HCT116 (cell line): ENCODE measurements at regions not wholly inside any gene's neighbourhood (a gene's known extent, or its start where the extent isn't known, plus 50 kb on each side); places are given as distances from the start of the nearest gene placed in this dataset.

ENCODE experiments used
- ATAC-seq: fragments of 200-7000 bp; cut with Tn5 transposase; 2 replicates; pipeline ENCODE4 v1.9.1; 2020; ENCODE audit warnings: mild to moderate bottlenecking, moderate library complexity
- BruUV-seq: library from RNA; stranded (reverse); fragments of 400-500 nt; replicated peaks from 2 replicates; lab custom pipeline; 2021; lab: Mats Ljungman, UMichigan
- CTCF ChIA-PET: fragments of 300-600 bp; sonication (Branson Sonifier 250); formaldehyde crosslinking; loops from one replicate; lab custom pipeline; 2021; ENCODE audit warnings: antibody characterized with exemption; lab: Charles Lee
- POLR2A ChIA-PET: fragments of 300-600, 350-600 bp; sonication (Branson Sonifier 250); formaldehyde crosslinking; loops from one replicate; lab custom pipeline; 2021; ENCODE audit warnings: antibody characterized with exemption; lab: Charles Lee
- RAD21 ChIA-PET, 2 experiments: fragments of 300-600 bp; sonication (Branson Sonifier 250); formaldehyde crosslinking; loops; one replicate each; lab custom pipeline; 2023; ENCODE audit warnings: low total read pairs in 2 of 2; ENCODE audit not compliant: uncharacterized antibody in 2 of 2, unreplicated experiment in 2 of 2, low non-redundant PET in 1 of 2; lab: Charles Lee
- DNase-seq: peaks from one replicate; pipeline ENCODE4 v3.0.0-alpha.2; 2010; ENCODE audit warnings: low read depth, low spot score
- H2AFZ ChIP-seq: fragments of 200-600 bp; shearing (Covaris generic), sonication (generic); 2 replicates; pipeline ENCODE4 v1.6.1; 2017; ENCODE audit warnings: low read depth, mixed run types, mixed read lengths, antibody characterized with exemption, low read length; ENCODE audit not compliant: poor library complexity, severe bottlenecking
- H3K27ac ChIP-seq: 2 replicates; pipeline ENCODE4 v1.5.1; 2012; ENCODE audit warnings: low read depth, low read length
- H3K27me3 ChIP-seq: fragments of 200-600 bp; sonication (generic); 2 replicates; pipeline ENCODE4 v1.6.1; 2016; ENCODE audit warnings: mixed run types, low read length, mixed read lengths; ENCODE audit not compliant: insufficient read depth
- H3K36me3 ChIP-seq, 2 experiments: fragments of 200-500 bp in 1 of 2; fragments of 200-600 bp in 1 of 2; sonication (Bioruptor generic) in 1 of 2; sonication (generic) in 1 of 2; 2 replicates each; pipeline versions ENCODE4 v1.5.1 to v1.6.1; 2014 to 2016; ENCODE audit warnings: low read length in 2 of 2, inconsistent platforms in 1 of 2, mixed read lengths in 1 of 2, mixed run types in 1 of 2; ENCODE audit not compliant: insufficient read depth in 2 of 2, control insufficient read depth in 1 of 2
- H3K4me1 ChIP-seq, 2 experiments: fragments of 200-600 bp in 1 of 2; sonication (generic) in 1 of 2; 2 replicates each; pipeline versions ENCODE4 v1.5.1 to v1.6.1; 2012 to 2017; ENCODE audit warnings: low read length in 2 of 2, inconsistent platforms in 1 of 2, mild to moderate bottlenecking in 1 of 2, mixed read lengths in 1 of 2, mixed run types in 1 of 2, moderate library complexity in 1 of 2; ENCODE audit not compliant: insufficient read depth in 2 of 2, control insufficient read depth in 1 of 2
- H3K4me2 ChIP-seq: fragments of 200-600 bp; sonication (generic); 2 replicates; pipeline ENCODE4 v1.6.1; 2017; ENCODE audit warnings: mixed run types, low read length, mixed read lengths
- H3K4me3 ChIP-seq, 2 experiments: fragments of 200-600 bp in 1 of 2; sonication (generic) in 1 of 2; replicated peaks in 1 of 2; 2 replicates each; pipeline ENCODE4 v1.5.1; 2011 to 2016; ENCODE audit warnings: low read length in 2 of 2, control low read depth in 1 of 2, low read depth in 1 of 2, mild to moderate bottlenecking in 1 of 2, mixed read lengths in 1 of 2, mixed run types in 1 of 2
- H3K79me2 ChIP-seq: fragments of 200-600 bp; sonication (generic); 2 replicates; pipeline ENCODE4 v1.6.1; 2017; ENCODE audit warnings: mild to moderate bottlenecking, mixed run types, low read length, moderate library complexity, mixed read lengths; ENCODE audit not compliant: insufficient read depth
- H3K9ac ChIP-seq: fragments of 200-600 bp; sonication (generic); 2 replicates; pipeline ENCODE4 v1.6.1; 2016; ENCODE audit warnings: low read length, mixed read lengths
- H3K9me2 ChIP-seq: fragments of 200-600 bp; sonication (generic), shearing (Covaris generic); 2 replicates; pipeline ENCODE4 v1.6.1; 2017; ENCODE audit warnings: mixed run types, mild to moderate bottlenecking, moderate library complexity; ENCODE audit not compliant: insufficient read depth
- H3K9me3 ChIP-seq, 2 experiments: fragments of 200-500 bp in 1 of 2; fragments of 200-600 bp in 1 of 2; sonication (Bioruptor generic) in 1 of 2; sonication (generic) in 1 of 2; 2 replicates each; pipeline ENCODE4 v1.6.1; 2014 to 2017; ENCODE audit warnings: low read length in 2 of 2, mixed read lengths in 2 of 2, inconsistent platforms in 1 of 2, low read depth in 1 of 2, mild to moderate bottlenecking in 1 of 2, mixed run types in 1 of 2, moderate library complexity in 1 of 2; ENCODE audit not compliant: control insufficient read depth in 1 of 2, insufficient read depth in 1 of 2
- H4K20me1 ChIP-seq: fragments of 200-600 bp; sonication (generic), shearing (Covaris generic); 2 replicates; pipeline ENCODE4 v1.6.1; 2017; ENCODE audit warnings: mixed run types, mild to moderate bottlenecking, moderate library complexity; ENCODE audit not compliant: insufficient read depth
- CEBPB ChIP-seq: IDR thresholded peaks from 2 replicates; pipeline ENCODE4 v1.6.1; 2012; ENCODE audit warnings: low read depth
- EGR1 ChIP-seq: IDR thresholded peaks from 2 replicates; pipeline ENCODE4 v1.6.1; 2012; ENCODE audit warnings: low read depth
- POLR2A ChIP-seq: IDR thresholded peaks from 2 replicates; pipeline ENCODE4 v1.7.0; 2011; ENCODE audit warnings: borderline replicate concordance; ENCODE audit not compliant: insufficient read depth, insufficient read length; ENCODE audit errors: extremely low read depth
- RAD21 ChIP-seq: IDR thresholded peaks from 2 replicates; pipeline ENCODE4 v1.6.1; 2012; ENCODE audit warnings: low read depth, mild to moderate bottlenecking
- SP1 ChIP-seq: IDR thresholded peaks from 2 replicates; pipeline ENCODE4 v1.6.1; 2012; ENCODE audit warnings: low read depth
- intact Hi-C: fragments of 100-400 bp; cut with micrococcal nuclease; formaldehyde crosslinking; loops from 2 replicates; pipeline ENCODE4 v1.10.0; 2022
- TF ChIP-seq, protein P1 (sequence below), 3 experiments: fragments of 200-600 bp in 1 of 3; sonication (generic) in 1 of 3; IDR thresholded peaks in 2 of 3; conservative IDR thresholded peaks in 1 of 3; 2 replicates each; pipeline ENCODE4 v1.5.1; 2012 to 2017; ENCODE audit warnings: low read depth in 2 of 3, low read length in 2 of 3, antibody characterized with exemption in 1 of 3, borderline replicate concordance in 1 of 3, control low read depth in 1 of 3, mild to moderate bottlenecking in 1 of 3, mixed read lengths in 1 of 3, mixed run types in 1 of 3, moderate library complexity in 1 of 3; ENCODE audit not compliant: insufficient read depth in 1 of 3
- TF ChIP-seq, protein P2 (sequence below): IDR thresholded peaks from 2 replicates; pipeline ENCODE4 v1.6.1; 2012
- TF ChIP-seq, protein P3 (sequence below): IDR thresholded peaks from 2 replicates; pipeline ENCODE4 v1.6.1; 2012; ENCODE audit warnings: low read depth
- TF ChIP-seq, protein P4 (sequence below): IDR thresholded peaks from 2 replicates; pipeline ENCODE4 v1.6.1; 2011; ENCODE audit warnings: mild to moderate bottlenecking, low read length, moderate library complexity; ENCODE audit not compliant: insufficient replicate concordance; ENCODE audit errors: extremely low read depth

DNA sequence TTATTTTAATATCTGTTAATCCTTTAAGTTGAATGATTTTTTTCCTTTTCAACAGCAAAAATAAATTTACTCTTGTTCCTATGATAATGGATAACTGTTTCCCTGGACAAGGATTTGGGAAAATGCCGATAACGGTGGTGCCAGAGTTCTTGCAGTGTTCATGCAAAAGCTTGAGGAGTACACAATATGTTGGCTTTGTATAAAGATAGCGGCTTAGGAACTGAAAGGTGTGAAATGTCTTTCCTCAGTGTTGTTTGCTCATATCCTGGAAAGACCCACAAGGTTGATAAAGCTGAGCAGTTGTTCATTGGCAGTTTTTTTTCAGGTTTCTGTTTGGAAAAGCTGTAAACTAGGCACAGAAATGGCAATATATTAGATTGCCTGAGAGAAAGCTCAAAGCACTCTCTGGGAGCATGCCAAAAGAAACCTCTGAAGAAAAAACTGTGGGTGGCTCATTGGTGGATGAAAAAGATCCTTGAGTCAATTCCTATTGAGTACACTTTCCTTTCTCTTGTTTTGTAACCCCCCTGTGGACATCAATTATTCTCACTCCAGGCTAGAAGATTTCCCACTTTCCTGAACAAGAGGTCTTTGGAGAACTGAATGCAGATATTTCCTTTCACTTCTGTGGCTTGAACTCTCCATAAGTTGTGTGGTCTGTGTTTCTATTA, 117.2 kb upstream of the RGMB start:
- ChIA-PET RAD21 (no interaction called here), CTCF (no interaction called here), POLR2A (no interaction called here)
- TF ChIP-seq, protein P1, sequence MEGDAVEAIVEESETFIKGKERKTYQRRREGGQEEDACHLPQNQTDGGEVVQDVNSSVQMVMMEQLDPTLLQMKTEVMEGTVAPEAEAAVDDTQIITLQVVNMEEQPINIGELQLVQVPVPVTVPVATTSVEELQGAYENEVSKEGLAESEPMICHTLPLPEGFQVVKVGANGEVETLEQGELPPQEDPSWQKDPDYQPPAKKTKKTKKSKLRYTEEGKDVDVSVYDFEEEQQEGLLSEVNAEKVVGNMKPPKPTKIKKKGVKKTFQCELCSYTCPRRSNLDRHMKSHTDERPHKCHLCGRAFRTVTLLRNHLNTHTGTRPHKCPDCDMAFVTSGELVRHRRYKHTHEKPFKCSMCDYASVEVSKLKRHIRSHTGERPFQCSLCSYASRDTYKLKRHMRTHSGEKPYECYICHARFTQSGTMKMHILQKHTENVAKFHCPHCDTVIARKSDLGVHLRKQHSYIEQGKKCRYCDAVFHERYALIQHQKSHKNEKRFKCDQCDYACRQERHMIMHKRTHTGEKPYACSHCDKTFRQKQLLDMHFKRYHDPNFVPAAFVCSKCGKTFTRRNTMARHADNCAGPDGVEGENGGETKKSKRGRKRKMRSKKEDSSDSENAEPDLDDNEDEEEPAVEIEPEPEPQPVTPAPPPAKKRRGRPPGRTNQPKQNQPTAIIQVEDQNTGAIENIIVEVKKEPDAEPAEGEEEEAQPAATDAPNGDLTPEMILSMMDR (IDR thresholded peaks at IDR 0.05 in 2 of 3, conservative IDR thresholded peaks at IDR 0.05 in 1 of 3; ENCODE audit: borderline replicate concordance in 1 of 3, insufficient read depth in 1 of 3, low read depth in 2 of 3, low read length in 2 of 3) = no peak
- TF ChIP-seq SP1 (no peak), EGR1 (no peak), RAD21 (no peak), POLR2A (no peak), CEBPB (no peak)
- TF ChIP-seq, protein P2, sequence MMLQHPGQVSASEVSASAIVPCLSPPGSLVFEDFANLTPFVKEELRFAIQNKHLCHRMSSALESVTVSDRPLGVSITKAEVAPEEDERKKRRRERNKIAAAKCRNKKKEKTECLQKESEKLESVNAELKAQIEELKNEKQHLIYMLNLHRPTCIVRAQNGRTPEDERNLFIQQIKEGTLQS = no peak
- TF ChIP-seq, protein P3, sequence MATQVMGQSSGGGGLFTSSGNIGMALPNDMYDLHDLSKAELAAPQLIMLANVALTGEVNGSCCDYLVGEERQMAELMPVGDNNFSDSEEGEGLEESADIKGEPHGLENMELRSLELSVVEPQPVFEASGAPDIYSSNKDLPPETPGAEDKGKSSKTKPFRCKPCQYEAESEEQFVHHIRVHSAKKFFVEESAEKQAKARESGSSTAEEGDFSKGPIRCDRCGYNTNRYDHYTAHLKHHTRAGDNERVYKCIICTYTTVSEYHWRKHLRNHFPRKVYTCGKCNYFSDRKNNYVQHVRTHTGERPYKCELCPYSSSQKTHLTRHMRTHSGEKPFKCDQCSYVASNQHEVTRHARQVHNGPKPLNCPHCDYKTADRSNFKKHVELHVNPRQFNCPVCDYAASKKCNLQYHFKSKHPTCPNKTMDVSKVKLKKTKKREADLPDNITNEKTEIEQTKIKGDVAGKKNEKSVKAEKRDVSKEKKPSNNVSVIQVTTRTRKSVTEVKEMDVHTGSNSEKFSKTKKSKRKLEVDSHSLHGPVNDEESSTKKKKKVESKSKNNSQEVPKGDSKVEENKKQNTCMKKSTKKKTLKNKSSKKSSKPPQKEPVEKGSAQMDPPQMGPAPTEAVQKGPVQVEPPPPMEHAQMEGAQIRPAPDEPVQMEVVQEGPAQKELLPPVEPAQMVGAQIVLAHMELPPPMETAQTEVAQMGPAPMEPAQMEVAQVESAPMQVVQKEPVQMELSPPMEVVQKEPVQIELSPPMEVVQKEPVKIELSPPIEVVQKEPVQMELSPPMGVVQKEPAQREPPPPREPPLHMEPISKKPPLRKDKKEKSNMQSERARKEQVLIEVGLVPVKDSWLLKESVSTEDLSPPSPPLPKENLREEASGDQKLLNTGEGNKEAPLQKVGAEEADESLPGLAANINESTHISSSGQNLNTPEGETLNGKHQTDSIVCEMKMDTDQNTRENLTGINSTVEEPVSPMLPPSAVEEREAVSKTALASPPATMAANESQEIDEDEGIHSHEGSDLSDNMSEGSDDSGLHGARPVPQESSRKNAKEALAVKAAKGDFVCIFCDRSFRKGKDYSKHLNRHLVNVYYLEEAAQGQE = no peak
- TF ChIP-seq, protein P4, sequence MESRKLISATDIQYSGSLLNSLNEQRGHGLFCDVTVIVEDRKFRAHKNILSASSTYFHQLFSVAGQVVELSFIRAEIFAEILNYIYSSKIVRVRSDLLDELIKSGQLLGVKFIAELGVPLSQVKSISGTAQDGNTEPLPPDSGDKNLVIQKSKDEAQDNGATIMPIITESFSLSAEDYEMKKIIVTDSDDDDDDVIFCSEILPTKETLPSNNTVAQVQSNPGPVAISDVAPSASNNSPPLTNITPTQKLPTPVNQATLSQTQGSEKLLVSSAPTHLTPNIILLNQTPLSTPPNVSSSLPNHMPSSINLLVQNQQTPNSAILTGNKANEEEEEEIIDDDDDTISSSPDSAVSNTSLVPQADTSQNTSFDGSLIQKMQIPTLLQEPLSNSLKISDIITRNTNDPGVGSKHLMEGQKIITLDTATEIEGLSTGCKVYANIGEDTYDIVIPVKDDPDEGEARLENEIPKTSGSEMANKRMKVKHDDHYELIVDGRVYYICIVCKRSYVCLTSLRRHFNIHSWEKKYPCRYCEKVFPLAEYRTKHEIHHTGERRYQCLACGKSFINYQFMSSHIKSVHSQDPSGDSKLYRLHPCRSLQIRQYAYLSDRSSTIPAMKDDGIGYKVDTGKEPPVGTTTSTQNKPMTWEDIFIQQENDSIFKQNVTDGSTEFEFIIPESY = no peak
- no peak overlapping the region for H3K9ac ChIP-seq
- H4K20me1 ChIP-seq = no peaks in the 10 kb centered on the region; the same call in 1 of the 2 replicates
- DNase-seq (no peak), ATAC-seq (no peak)
- peaks cover 0 to 6% of the 10 kb centered on the region in 2 experiments; a peak in 1 of 4 replicates for H3K4me1 ChIP-seq
- no TSS peak for BruUV-seq
- no peak overlapping the region for H3K4me3 ChIP-seq
- no peaks in the 10 kb centered on the region for H3K36me3 ChIP-seq
- no peak overlapping the region for H3K4me2 ChIP-seq
- no peaks in the 10 kb centered on the region for H3K79me2 ChIP-seq
- H3K9me2 ChIP-seq = no peaks in the 10 kb centered on the region
- H3K9me3 ChIP-seq = no peaks in the 10 kb centered on the region
- no peaks in the 10 kb centered on the region for H3K27me3 ChIP-seq
- H3K27ac ChIP-seq = no peak overlapping the region
- intact Hi-C loops = no loop called here
- H2AFZ ChIP-seq = no peak overlapping the region
